HepG2 (cell line): ENCODE measurements at regions not wholly inside any gene's neighbourhood (a gene's known extent, or its start where the extent isn't known, plus 50 kb on each side); places are given as distances from the start of the nearest gene placed in this dataset.

ENCODE experiments used
- ATAC-seq: fragments of 200-7000 bp; cut with Tn5 transposase; 3 replicates; pipeline ENCODE4 v1.9.1; 2020; ENCODE audit warnings: mild to moderate bottlenecking, moderate library complexity
- BruUV-seq: library from RNA; stranded (reverse); fragments of 400-500 nt; replicated peaks from 2 replicates; lab custom pipeline; 2021; lab: Mats Ljungman, UMichigan
- CTCF ChIA-PET: fragments of 300-600 bp; formaldehyde crosslinking; extraction: SDS; loops from one replicate; lab custom pipeline; 2021; ENCODE audit warnings: low total read pairs, inconsistent platforms, low intra/inter-chr PET ratio; lab: Yijun Ruan, JAX
- POLR2A ChIA-PET: fragments of 350-600 bp; sonication (Branson Sonifier 250); formaldehyde crosslinking; loops from one replicate; lab custom pipeline; 2020; ENCODE audit warnings: antibody characterized with exemption, inconsistent platforms; lab: Yijun Ruan, JAX
- DNase-seq: peaks from one replicate; pipeline ENCODE4 v3.0.0-alpha.2; 2015; ENCODE audit warnings: low spot score
- FAIRE-seq: peaks from 3 replicates; lab custom pipeline; 2011; peaks lifted over from hg19 to GRCh38; lab: Jason Lieb, UNC
- H2AFZ ChIP-seq: one replicate; pipeline ENCODE4 v1.6.1; 2011; ENCODE audit warnings: low read length, inconsistent platforms
- H3K27ac ChIP-seq: fragments of 300-600 bp; 3 replicates; pipeline ENCODE4 v1.8.0; 2011; ENCODE audit warnings: mixed run types, mild to moderate bottlenecking, mixed read lengths, low read length, inconsistent platforms; ENCODE audit not compliant: insufficient read depth; ENCODE audit errors: extremely low read length
- H3K27me3 ChIP-seq, 2 experiments: fragments of 200-600 bp in 1 of 2; 2 replicates in 1 of 2; 3 replicates in 1 of 2; pipeline versions ENCODE4 v1.6.0 to v1.8.0; 2011; ENCODE audit warnings: low read length in 2 of 2, mild to moderate bottlenecking in 2 of 2, moderate library complexity in 2 of 2, inconsistent platforms in 1 of 2; ENCODE audit not compliant: insufficient read depth in 2 of 2, control insufficient read depth in 1 of 2
- H3K36me3 ChIP-seq, 2 experiments: fragments of 200-600 bp in 1 of 2; replicated peaks in 1 of 2; 2 replicates in 1 of 2; 3 replicates in 1 of 2; pipeline versions ENCODE4 v1.5.1 to v1.8.0; 2011; ENCODE audit warnings: low read length in 2 of 2, inconsistent platforms in 1 of 2; ENCODE audit not compliant: insufficient read depth in 2 of 2, control insufficient read depth in 1 of 2
- H3K4me1 ChIP-seq: 2 replicates; pipeline ENCODE4 v1.5.1; 2012; ENCODE audit warnings: low read length, inconsistent platforms; ENCODE audit not compliant: insufficient read depth
- H3K4me2 ChIP-seq: 2 replicates; pipeline ENCODE4 v1.6.0; 2011; ENCODE audit warnings: low read depth, low read length, inconsistent platforms
- H3K4me3 ChIP-seq, 3 experiments: fragments of 200-600 bp in 1 of 3; sonication (generic), shearing (Covaris generic) in 1 of 3; replicated peaks in 1 of 3; 2 replicates each; pipeline ENCODE4 v1.5.1; 2011 to 2016; ENCODE audit warnings: low read length in 3 of 3, inconsistent platforms in 2 of 3, low read depth in 2 of 3, mild to moderate bottlenecking in 2 of 3, control low read depth in 1 of 3, mixed read lengths in 1 of 3; ENCODE audit not compliant: insufficient read depth in 1 of 3
- H3K79me2 ChIP-seq: one replicate; pipeline ENCODE4 v1.6.1; 2011; ENCODE audit warnings: low read length, inconsistent platforms; ENCODE audit not compliant: insufficient read depth
- H3K9ac ChIP-seq: 2 replicates; pipeline ENCODE4 v1.6.0; 2011; ENCODE audit warnings: mild to moderate bottlenecking, low read depth, low read length, inconsistent platforms; ENCODE audit not compliant: insufficient read depth
- H3K9me3 ChIP-seq: 2 replicates; pipeline ENCODE4 v1.5.1; 2012; ENCODE audit warnings: mild to moderate bottlenecking, low read length
- H4K20me1 ChIP-seq: 2 replicates; pipeline ENCODE4 v1.6.0; 2011; ENCODE audit warnings: inconsistent platforms, mild to moderate bottlenecking, low read length, moderate library complexity; ENCODE audit not compliant: insufficient read depth
- ADNP ChIP-seq: sonication (generic); formaldehyde crosslinking; IDR thresholded peaks from 2 replicates; pipeline ENCODE4 v1.4.0; 2020; ENCODE audit warnings: missing genetic modification reagents
- CSRNP1 ChIP-seq: sonication (generic); formaldehyde crosslinking; IDR thresholded peaks from 2 replicates; pipeline ENCODE4 v1.8.1; 2023; ENCODE audit warnings: mild to moderate bottlenecking, missing genetic modification reagents
- XRCC5 ChIP-seq: fragments of 200-400 bp; formaldehyde crosslinking; optimal IDR thresholded peaks from 2 replicates; pipeline ENCODE3; 2017; ENCODE audit warnings: mild to moderate bottlenecking, low read length
- YEATS2 ChIP-seq: sonication (generic); formaldehyde crosslinking; IDR thresholded peaks from 2 replicates; pipeline ENCODE4 v1.4.0; 2020; ENCODE audit warnings: missing genetic modification reagents, borderline replicate concordance
- ZBED4 ChIP-seq: sonication (generic); formaldehyde crosslinking; IDR thresholded peaks from 2 replicates; pipeline ENCODE4 v1.4.0; 2020; ENCODE audit warnings: missing genetic modification reagents, borderline replicate concordance
- ZC3H13 ChIP-seq: sonication (generic); formaldehyde crosslinking; IDR thresholded peaks from 2 replicates; pipeline ENCODE4 v1.8.1; 2023; ENCODE audit warnings: mild to moderate bottlenecking, missing genetic modification reagents, moderate library complexity
- ZFP91 ChIP-seq: sonication (generic); formaldehyde crosslinking; IDR thresholded peaks from 2 replicates; pipeline ENCODE4 v1.9.0; 2022; ENCODE audit warnings: missing genetic modification reagents, mild to moderate bottlenecking, borderline replicate concordance
- ZNF589 ChIP-seq: sonication (generic); formaldehyde crosslinking; conservative IDR thresholded peaks from 2 replicates; pipeline ENCODE4 v1.8.0; 2022; ENCODE audit warnings: mild to moderate bottlenecking, moderate library complexity, missing genetic modification reagents
- ZNF607 ChIP-seq: sonication (generic); formaldehyde crosslinking; IDR thresholded peaks from 2 replicates; pipeline ENCODE4 v1.5.1; 2020; ENCODE audit warnings: missing genetic modification reagents, mild to moderate bottlenecking, borderline replicate concordance
- ZNF619 ChIP-seq: sonication (generic); formaldehyde crosslinking; IDR thresholded peaks from 2 replicates; pipeline ENCODE4 v1.4.0; 2020; ENCODE audit warnings: mild to moderate bottlenecking, missing genetic modification reagents
- ZNF629 ChIP-seq: sonication (generic); formaldehyde crosslinking; conservative IDR thresholded peaks from 2 replicates; pipeline ENCODE4 v1.5.0; 2020; ENCODE audit warnings: missing genetic modification reagents
- ZNF773 ChIP-seq: sonication (generic); formaldehyde crosslinking; IDR thresholded peaks from 2 replicates; pipeline ENCODE4 v1.4.0; 2020; ENCODE audit warnings: missing genetic modification reagents, borderline replicate concordance
- WGBS: methylation state at CpG from one replicate; pipeline ENCODE4 v1.1.6; 2017; ENCODE audit warnings: low lambda C conversion rate; 5-methylcytosine and 5-hydroxymethylcytosine counted together
- in situ Hi-C: cut with HindIII; loops from 2 replicates; pipeline ENCODE4 v1.10.0; 2017; ENCODE audit warnings: low pct_unique_long_range_greater_than_20kb; ENCODE audit not compliant: extremely low pct_ligation_motif_present
- intact Hi-C: fragments of 100-400 bp; cut with micrococcal nuclease; formaldehyde crosslinking; loops from one replicate; pipeline ENCODE4 v1.10.0; 2022; ENCODE audit not compliant: unreplicated experiment

GRCh38 chr20:58076405-58076804 lies 152.0 kb downstream of the ANKRD60 start (continued):
- no peak for TF ChIP-seq CSRNP1 (CRISPR knock-in tag)
- no peak for TF ChIP-seq ZNF589 (CRISPR knock-in tag)
- TF ChIP-seq ZNF619 (CRISPR knock-in tag), result no peak
- TF ChIP-seq ZFP91 (CRISPR knock-in tag), result no peak

- in situ Hi-C loops, result no loop called here
- H3K79me2 ChIP-seq, result no peaks in the 10 kb centered on the region
- no peaks in the 10 kb centered on the region for H3K4me1 ChIP-seq
- ATAC-seq (no peak), DNase-seq (no peak), FAIRE-seq (no peak)
- no peak overlapping the region for H3K4me2 ChIP-seq
- H3K9ac ChIP-seq, result no peak overlapping the region
- no peak overlapping the region for H3K27ac ChIP-seq
- 60% methylated on average over 14 of the region's 14 CpGs for WGBS
- CTCF ChIA-PET, result no interaction called here
- intact Hi-C loops, result no loop called here
- no TSS peak for BruUV-seq
- no peak overlapping the region for H2AFZ ChIP-seq
- POLR2A ChIA-PET, result no interaction called here
- no peaks in the 10 kb centered on the region for H3K36me3 ChIP-seq
- H4K20me1 ChIP-seq, result no peaks in the 10 kb centered on the region
- peaks cover 2 to 21% of the 10 kb centered on the region in 2 experiments; a peak in 4 of 5 replicates for H3K27me3 ChIP-seq
- no peak overlapping the region for H3K4me3 ChIP-seq
- no peaks in the 10 kb centered on the region for H3K9me3 ChIP-seq
- TF ChIP-seq ZBED4 (CRISPR knock-in tag), result no peak
- no peak for TF ChIP-seq ZNF607 (CRISPR knock-in tag)
- no peak for TF ChIP-seq ZNF629
- no peak for TF ChIP-seq ZC3H13
- TF ChIP-seq ADNP (CRISPR knock-in tag), result no peak
- TF ChIP-seq ZNF773, result no peak
- no peak for TF ChIP-seq YEATS2 (CRISPR knock-in tag)
- no peak for TF ChIP-seq XRCC5
Observed at GRCh38 chr20:58075586-58076345, 152.7 kb downstream of the ANKRD60 start.
